Hepatocyte (in vitro differentiated cells): ENCODE measurements at regions not wholly inside any gene's neighbourhood (a gene's known extent, or its start where the extent isn't known, plus 50 kb on each side); places are given as distances from the start of the nearest gene placed in this dataset.

Source experiments
- EZH2 ChIP-seq: fragments of 200-600 bp; sonication (generic); IDR thresholded peaks from 2 replicates; pipeline ENCODE4 v1.6.1; 2016; ENCODE audit warnings: antibody characterized with exemption, mild to moderate bottlenecking, borderline replicate concordance
- EZH2phosphoT487 ChIP-seq: fragments of 200-600 bp; sonication (generic); IDR thresholded peaks from one replicate; pipeline ENCODE4 v1.6.1; 2018; ENCODE audit warnings: antibody characterized with exemption, mild to moderate bottlenecking, low read depth, moderate library complexity; ENCODE audit not compliant: unreplicated experiment, severe bottlenecking
- TF ChIP-seq, protein P1 (sequence below): fragments of 200-600 bp; sonication (generic); IDR thresholded peaks from 2 replicates; pipeline ENCODE4 v1.5.1; 2016; ENCODE audit warnings: antibody characterized with exemption, mild to moderate bottlenecking; ENCODE audit not compliant: poor library complexity

DNA sequence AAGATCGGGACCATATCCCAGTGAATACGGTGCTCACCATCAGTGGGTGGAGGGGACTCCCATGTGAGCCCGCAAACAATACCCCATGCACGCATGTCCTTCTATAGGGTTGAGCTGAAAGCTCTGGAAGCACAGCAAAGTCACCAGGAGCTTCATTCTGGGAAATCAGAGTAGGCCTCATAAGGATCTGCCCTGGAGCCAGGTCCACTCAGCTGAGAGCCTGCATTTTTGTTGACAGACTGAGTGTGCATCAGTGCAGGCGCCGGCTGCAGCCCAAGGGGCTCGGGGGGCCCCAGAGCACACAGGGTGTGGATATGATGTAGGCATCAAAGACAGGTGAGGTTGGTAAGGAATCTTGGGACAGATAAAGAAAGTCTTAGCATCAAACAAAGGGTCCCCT, 79.8 kb upstream of the CD93 start:
- TF ChIP-seq, protein P1, sequence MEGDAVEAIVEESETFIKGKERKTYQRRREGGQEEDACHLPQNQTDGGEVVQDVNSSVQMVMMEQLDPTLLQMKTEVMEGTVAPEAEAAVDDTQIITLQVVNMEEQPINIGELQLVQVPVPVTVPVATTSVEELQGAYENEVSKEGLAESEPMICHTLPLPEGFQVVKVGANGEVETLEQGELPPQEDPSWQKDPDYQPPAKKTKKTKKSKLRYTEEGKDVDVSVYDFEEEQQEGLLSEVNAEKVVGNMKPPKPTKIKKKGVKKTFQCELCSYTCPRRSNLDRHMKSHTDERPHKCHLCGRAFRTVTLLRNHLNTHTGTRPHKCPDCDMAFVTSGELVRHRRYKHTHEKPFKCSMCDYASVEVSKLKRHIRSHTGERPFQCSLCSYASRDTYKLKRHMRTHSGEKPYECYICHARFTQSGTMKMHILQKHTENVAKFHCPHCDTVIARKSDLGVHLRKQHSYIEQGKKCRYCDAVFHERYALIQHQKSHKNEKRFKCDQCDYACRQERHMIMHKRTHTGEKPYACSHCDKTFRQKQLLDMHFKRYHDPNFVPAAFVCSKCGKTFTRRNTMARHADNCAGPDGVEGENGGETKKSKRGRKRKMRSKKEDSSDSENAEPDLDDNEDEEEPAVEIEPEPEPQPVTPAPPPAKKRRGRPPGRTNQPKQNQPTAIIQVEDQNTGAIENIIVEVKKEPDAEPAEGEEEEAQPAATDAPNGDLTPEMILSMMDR = no peak
- TF ChIP-seq EZH2phosphoT487 (no peak), EZH2 (no peak)
